Duodenal mucosa (tissue), 2 donors: ENCODE measurements at regions not wholly inside any gene's neighbourhood (a gene's known extent, or its start where the extent isn't known, plus 50 kb on each side); places are given as distances from the start of the nearest gene placed in this dataset.

Source experiments
- H3K27ac ChIP-seq: one replicate; pipeline ENCODE4 v1.7.0; 2013; ENCODE audit warnings: low read depth, low read length
- H3K27me3 ChIP-seq, 2 donors: one replicate each; pipeline ENCODE4 v1.7.0; 2013; ENCODE audit warnings: low read length in 2 of 2, control low read depth in 1 of 2; ENCODE audit not compliant: insufficient read depth in 2 of 2, control insufficient read depth in 1 of 2
- H3K36me3 ChIP-seq, 2 donors: one replicate each; pipeline ENCODE4 v1.7.0; 2013; ENCODE audit warnings: low read length in 2 of 2, control low read depth in 1 of 2; ENCODE audit not compliant: insufficient read depth in 2 of 2, control insufficient read depth in 1 of 2
- H3K4me1 ChIP-seq, 2 donors: one replicate each; pipeline ENCODE4 v1.7.0; 2013; ENCODE audit warnings: low read length in 2 of 2, control low read depth in 1 of 2; ENCODE audit not compliant: insufficient read depth in 2 of 2, control insufficient read depth in 1 of 2
- H3K4me3 ChIP-seq, 2 donors: one replicate each; pipeline ENCODE4 v1.7.0; 2013; ENCODE audit warnings: low read length in 2 of 2, low read depth in 1 of 2
- H3K9ac ChIP-seq, 2 donors: one replicate each; pipeline ENCODE4 v1.7.0; 2013; ENCODE audit warnings: low read length in 2 of 2, low read depth in 1 of 2
- H3K9me3 ChIP-seq, 2 donors: one replicate each; pipeline ENCODE4 v1.7.0; 2013; ENCODE audit warnings: low read length in 2 of 2, control low read depth in 1 of 2; ENCODE audit not compliant: control insufficient read depth in 1 of 2

DNA sequence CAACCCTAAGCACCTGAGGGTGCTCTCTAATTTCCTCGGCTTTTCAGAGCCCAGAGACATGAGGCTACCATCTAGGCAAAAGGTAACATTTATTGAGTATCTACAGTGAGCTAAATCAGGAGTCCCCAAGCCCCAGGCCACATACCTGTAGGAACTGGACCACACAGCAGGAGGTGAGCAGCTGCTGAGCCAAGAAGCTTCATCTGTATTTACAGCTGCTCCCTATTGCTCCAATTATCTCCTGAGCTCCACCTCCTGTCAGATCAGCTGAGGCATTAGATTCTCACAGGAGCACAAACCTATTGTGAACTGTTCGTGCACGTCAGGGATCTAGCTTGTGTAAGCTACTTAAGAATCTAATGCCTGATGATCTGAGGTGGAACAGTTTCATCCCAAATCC is 70.2 kb downstream of the RND3 start:
- no peaks in the 10 kb centered on the region for H3K36me3 ChIP-seq
- H3K4me3 ChIP-seq = no peak overlapping the region
- no peak overlapping the region for H3K27ac ChIP-seq
- H3K4me1 ChIP-seq = peaks cover 4 to 14% of the 10 kb centered on the region in 2 donors
- no peaks in the 10 kb centered on the region for H3K9me3 ChIP-seq
- H3K9ac ChIP-seq = no peak overlapping the region
- H3K27me3 ChIP-seq = no peaks in the 10 kb centered on the region

GRCh38 chr2:150415022-150415421 is 72.4 kb downstream of the RND3 start:
- no peaks in the 10 kb centered on the region for H3K9me3 ChIP-seq
- H3K36me3 ChIP-seq = no peaks in the 10 kb centered on the region
- no peaks in the 10 kb centered on the region for H3K4me1 ChIP-seq
- no peak overlapping the region for H3K9ac ChIP-seq
- H3K27me3 ChIP-seq = no peaks in the 10 kb centered on the region
- H3K4me3 ChIP-seq = no peak overlapping the region
- no peak overlapping the region for H3K27ac ChIP-seq

- Histone ChIP-seq H3K4me1 (no peaks in the 10 kb centered on the region), H3K9me3 (no peaks in the 10 kb centered on the region), H3K27ac (no peak overlapping the region), H3K9ac (no peak overlapping the region), H3K36me3 (no peaks in the 10 kb centered on the region), H3K27me3 (no peaks in the 10 kb centered on the region), H3K4me3 (no peak overlapping the region)
These were observed 73.6 kb downstream of the RND3 start for GRCh38 chr2:150413910-150414309.

GRCh38 chr2:150413366-150413765 is 74.1 kb downstream of the RND3 start:
- Histone ChIP-seq H3K27me3 (no peaks in the 10 kb centered on the region), H3K9ac (no peak overlapping the region), H3K36me3 (no peaks in the 10 kb centered on the region), H3K27ac (no peak overlapping the region), H3K4me3 (no peak overlapping the region), H3K9me3 (no peaks in the 10 kb centered on the region), H3K4me1 (no peaks in the 10 kb centered on the region)

GRCh38 chr2:150410809-150411208 is 76.7 kb downstream of the RND3 start:
- Histone ChIP-seq H3K36me3 (no peaks in the 10 kb centered on the region), H3K9me3 (no peaks in the 10 kb centered on the region), H3K9ac (no peak overlapping the region), H3K4me1 (no peaks in the 10 kb centered on the region), H3K27ac (no peak overlapping the region), H3K27me3 (no peaks in the 10 kb centered on the region), H3K4me3 (no peak overlapping the region)

DNA sequence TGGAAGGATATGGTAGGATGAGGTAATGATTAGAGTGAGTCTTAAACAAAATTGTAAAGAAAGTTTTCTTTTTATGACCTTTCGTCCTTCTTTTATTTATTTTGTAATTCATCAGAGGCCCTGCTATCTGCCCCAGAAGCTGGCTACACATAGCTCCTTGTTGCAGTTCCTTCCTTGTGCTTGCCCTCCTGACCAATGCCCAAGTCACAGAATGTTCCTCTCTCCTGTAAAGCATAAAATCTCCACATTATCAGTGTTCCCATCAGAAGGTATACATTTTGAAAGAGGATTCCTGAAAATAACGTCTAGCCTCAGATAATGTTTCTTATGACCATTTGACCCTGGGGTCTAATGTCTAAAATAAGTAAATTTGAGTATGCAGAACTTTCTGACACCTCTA is 78.3 kb downstream of the RND3 start:
- no peak overlapping the region for H3K4me3 ChIP-seq
- H3K9me3 ChIP-seq = no peaks in the 10 kb centered on the region
- no peaks in the 10 kb centered on the region for H3K4me1 ChIP-seq
- H3K36me3 ChIP-seq = no peaks in the 10 kb centered on the region
- no peak overlapping the region for H3K27ac ChIP-seq
- no peaks in the 10 kb centered on the region for H3K27me3 ChIP-seq
- H3K9ac ChIP-seq = no peak overlapping the region

DNA sequence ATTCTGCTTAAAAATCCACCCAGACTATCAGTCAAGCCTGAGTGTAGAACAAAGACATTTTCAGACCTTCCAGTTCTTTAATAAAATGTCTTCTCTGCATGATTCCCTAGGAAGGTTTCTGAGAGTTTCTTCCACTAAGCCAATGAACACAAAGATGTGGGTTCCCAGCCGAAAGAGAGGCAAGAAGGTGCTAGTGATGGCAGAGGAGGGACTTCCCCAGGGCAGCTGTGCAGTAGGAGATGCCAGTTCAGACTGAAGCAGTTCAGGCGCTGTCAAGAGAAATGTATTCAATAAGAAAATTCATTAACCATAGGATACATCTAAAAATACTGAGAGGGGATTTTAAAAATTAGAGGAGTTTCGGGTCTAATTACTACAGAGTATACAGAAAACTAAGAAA is 83.3 kb downstream of the RND3 start:
- no peaks in the 10 kb centered on the region for H3K36me3 ChIP-seq

DNA sequence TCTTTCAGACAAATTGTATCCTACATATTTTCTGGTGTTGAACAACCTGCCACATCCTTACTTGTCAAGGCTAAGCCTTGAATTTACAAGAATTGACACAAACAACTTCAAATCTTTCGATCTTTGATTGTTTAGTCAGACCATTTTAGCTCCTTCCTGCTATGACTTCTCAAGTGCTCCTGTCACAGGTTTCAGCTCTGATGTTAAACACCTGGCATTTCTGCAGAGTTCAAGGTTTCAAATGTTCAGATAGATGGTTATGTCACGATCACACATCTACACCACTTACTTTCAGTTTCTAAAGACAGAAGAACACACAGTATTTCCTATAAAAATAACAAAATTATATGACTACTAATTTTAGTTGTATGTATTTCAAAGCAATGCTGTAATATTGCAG is 84.0 kb downstream of the RND3 start:
- Histone ChIP-seq H3K36me3 (no peaks in the 10 kb centered on the region), H3K4me1 (peaks cover 0 to 15% of the 10 kb centered on the region in 2 donors), H3K9me3 (no peaks in the 10 kb centered on the region), H3K9ac (no peak overlapping the region), H3K27ac (no peak overlapping the region), H3K27me3 (no peaks in the 10 kb centered on the region), H3K4me3 (no peak overlapping the region)

More for the DNA sequence above, 83.3 kb downstream of the RND3 start:
- Histone ChIP-seq H3K27me3 (no peaks in the 10 kb centered on the region), H3K27ac (no peak overlapping the region), H3K4me3 (no peak overlapping the region), H3K4me1 (peaks cover 0 to 15% of the 10 kb centered on the region in 2 donors), H3K9ac (no peak overlapping the region), H3K9me3 (no peaks in the 10 kb centered on the region)

DNA sequence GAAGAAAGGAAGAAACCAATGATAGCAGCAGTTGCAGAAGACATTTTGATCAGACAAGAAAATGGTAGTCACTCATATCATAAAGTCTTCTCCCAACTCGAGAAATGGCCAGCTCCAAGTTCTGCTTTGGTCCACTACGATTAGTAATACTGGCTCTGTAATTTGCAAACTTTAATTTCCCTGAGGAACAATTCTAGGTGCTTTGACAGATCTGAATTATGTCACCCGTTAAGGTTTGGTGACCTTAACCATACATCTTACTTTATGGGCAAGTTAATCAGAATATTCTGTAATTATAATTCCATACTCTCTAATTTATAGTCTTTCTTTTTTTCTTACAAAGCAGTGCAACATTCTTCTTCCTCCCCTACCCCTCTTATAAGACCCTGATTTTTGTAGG is 84.5 kb downstream of the RND3 start:
- Histone ChIP-seq H3K36me3 (no peaks in the 10 kb centered on the region), H3K9ac (no peak overlapping the region), H3K9me3 (no peaks in the 10 kb centered on the region), H3K27me3 (no peaks in the 10 kb centered on the region), H3K4me1 (peaks cover 0 to 15% of the 10 kb centered on the region in 2 donors), H3K27ac (no peak overlapping the region), H3K4me3 (no peak overlapping the region)

- Histone ChIP-seq H3K27ac (no peak overlapping the region), H3K9me3 (no peaks in the 10 kb centered on the region), H3K27me3 (no peaks in the 10 kb centered on the region), H3K36me3 (no peaks in the 10 kb centered on the region), H3K9ac (no peak overlapping the region), H3K4me1 (peaks cover 0 to 15% of the 10 kb centered on the region in 2 donors), H3K4me3 (no peak overlapping the region)
These were observed 86.6 kb downstream of the RND3 start for GRCh38 chr2:150400849-150401248.

DNA sequence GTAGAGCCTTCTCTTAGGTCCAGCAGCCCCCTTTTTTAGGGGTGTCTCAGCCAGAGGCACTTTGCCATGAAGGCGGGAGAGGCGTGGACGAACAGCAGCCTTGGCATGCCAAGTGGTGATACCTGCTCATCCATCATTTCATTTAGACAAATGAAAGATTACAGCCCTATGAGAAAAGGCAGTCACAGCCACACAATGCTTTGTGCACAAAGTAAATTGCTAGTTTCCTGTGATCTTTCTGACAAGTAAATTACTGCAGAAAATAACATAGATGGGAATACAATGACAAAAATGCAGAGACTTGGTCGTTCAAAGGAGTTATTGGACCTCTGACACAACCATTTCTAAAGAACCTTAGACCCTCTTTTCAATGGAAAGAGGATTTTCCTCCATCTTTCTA is 94.9 kb downstream of the RND3 start:
- Histone ChIP-seq H3K27ac (no peak overlapping the region), H3K36me3 (no peaks in the 10 kb centered on the region), H3K9ac (no peak overlapping the region), H3K9me3 (no peaks in the 10 kb centered on the region), H3K4me3 (no peak overlapping the region), H3K27me3 (no peaks in the 10 kb centered on the region), H3K4me1 (no peaks in the 10 kb centered on the region)
